ENCODE measurements at regions not wholly inside any gene's neighbourhood (a gene's known extent, or its start where the extent isn't known, plus 50 kb on each side); places are given as distances from the start of the nearest gene placed in this dataset.

- DNase-seq, result no peak
These were observed 193.4 kb upstream of the ZMIZ1 start for GRCh38 chr10:78875331-78875877.

- no peak for DNase-seq
These were observed 192.8 kb upstream of the ZMIZ1 start for GRCh38 chr10:78875932-78876331.

- no peak for DNase-seq
These were observed 192.3 kb upstream of the ZMIZ1 start for GRCh38 chr10:78876449-78876848.

- no peak for DNase-seq
These were observed 189.1 kb upstream of the ZMIZ1 start for GRCh38 chr10:78879621-78880020.

GRCh38 chr10:78886129-78886528 lies 182.6 kb upstream of the ZMIZ1 start:
- DNase-seq, result no peak

- DNase-seq, result no peak
These were observed 179.2 kb upstream of the ZMIZ1 start for GRCh38 chr10:78889536-78890063.

- no peak for DNase-seq
These were observed 178.3 kb upstream of the ZMIZ1 start for GRCh38 chr10:78890506-78890905.

GRCh38 chr10:78891741-78892140 lies 177.0 kb upstream of the ZMIZ1 start:
- no peak for DNase-seq

- DNase-seq, result no peak
These were observed 176.2 kb upstream of the ZMIZ1 start for GRCh38 chr10:78892338-78893176.

- no peak for DNase-seq
These were observed 175.5 kb upstream of the ZMIZ1 start for GRCh38 chr10:78893217-78893616.

- no peak for DNase-seq
These were observed 174.5 kb upstream of the ZMIZ1 start for GRCh38 chr10:78894089-78894840.

- no peak for DNase-seq
These were observed 173.9 kb upstream of the ZMIZ1 start for GRCh38 chr10:78894841-78895195.

GRCh38 chr10:78895469-78895868 lies 173.3 kb upstream of the ZMIZ1 start:
- no peak for DNase-seq

GRCh38 chr10:78896159-78896928 lies 172.4 kb upstream of the ZMIZ1 start:
- DNase-seq, result no peak

GRCh38 chr10:78898341-78899097 lies 170.2 kb upstream of the ZMIZ1 start:
- no peak for DNase-seq

GRCh38 chr10:78899098-78899754 lies 169.5 kb upstream of the ZMIZ1 start:
- no peak for DNase-seq

- DNase-seq, result no peak
These were observed 168.6 kb upstream of the ZMIZ1 start for GRCh38 chr10:78899996-78900714.

- no peak for DNase-seq
These were observed 167.9 kb upstream of the ZMIZ1 start for GRCh38 chr10:78900715-78901430.

- no peak for DNase-seq
These were observed 167.1 kb upstream of the ZMIZ1 start for GRCh38 chr10:78901694-78902093.

- DNase-seq, result no peak
These were observed 166.0 kb upstream of the ZMIZ1 start for GRCh38 chr10:78902815-78903214.

Measured in SIG-M5 (cell line).